HCT116 (cell line): ENCODE measurements at regions not wholly inside any gene's neighbourhood (a gene's known extent, or its start where the extent isn't known, plus 50 kb on each side); places are given as distances from the start of the nearest gene placed in this dataset.

Source experiments
- ATAC-seq: fragments of 200-7000 bp; cut with Tn5 transposase; 2 replicates; pipeline ENCODE4 v1.9.1; 2020; ENCODE audit warnings: mild to moderate bottlenecking, moderate library complexity
- BruUV-seq: library from RNA; stranded (reverse); fragments of 400-500 nt; replicated peaks from 2 replicates; lab custom pipeline; 2021; lab: Mats Ljungman, UMichigan
- CTCF ChIA-PET: fragments of 300-600 bp; sonication (Branson Sonifier 250); formaldehyde crosslinking; loops from one replicate; lab custom pipeline; 2021; ENCODE audit warnings: antibody characterized with exemption; lab: Charles Lee
- POLR2A ChIA-PET: fragments of 300-600, 350-600 bp; sonication (Branson Sonifier 250); formaldehyde crosslinking; loops from one replicate; lab custom pipeline; 2021; ENCODE audit warnings: antibody characterized with exemption; lab: Charles Lee
- RAD21 ChIA-PET, 2 experiments: fragments of 300-600 bp; sonication (Branson Sonifier 250); formaldehyde crosslinking; loops; one replicate each; lab custom pipeline; 2023; ENCODE audit warnings: low total read pairs in 2 of 2; ENCODE audit not compliant: uncharacterized antibody in 2 of 2, unreplicated experiment in 2 of 2, low non-redundant PET in 1 of 2; lab: Charles Lee
- DNase-seq: peaks from one replicate; pipeline ENCODE4 v3.0.0-alpha.2; 2010; ENCODE audit warnings: low read depth, low spot score
- H2AFZ ChIP-seq: fragments of 200-600 bp; shearing (Covaris generic), sonication (generic); 2 replicates; pipeline ENCODE4 v1.6.1; 2017; ENCODE audit warnings: low read depth, mixed run types, mixed read lengths, antibody characterized with exemption, low read length; ENCODE audit not compliant: poor library complexity, severe bottlenecking
- H3K27ac ChIP-seq: 2 replicates; pipeline ENCODE4 v1.5.1; 2012; ENCODE audit warnings: low read depth, low read length
- H3K27me3 ChIP-seq: fragments of 200-600 bp; sonication (generic); 2 replicates; pipeline ENCODE4 v1.6.1; 2016; ENCODE audit warnings: mixed run types, low read length, mixed read lengths; ENCODE audit not compliant: insufficient read depth
- H3K36me3 ChIP-seq, 2 experiments: fragments of 200-500 bp in 1 of 2; fragments of 200-600 bp in 1 of 2; sonication (Bioruptor generic) in 1 of 2; sonication (generic) in 1 of 2; 2 replicates each; pipeline versions ENCODE4 v1.5.1 to v1.6.1; 2014 to 2016; ENCODE audit warnings: low read length in 2 of 2, inconsistent platforms in 1 of 2, mixed read lengths in 1 of 2, mixed run types in 1 of 2; ENCODE audit not compliant: insufficient read depth in 2 of 2, control insufficient read depth in 1 of 2
- H3K4me1 ChIP-seq, 2 experiments: fragments of 200-600 bp in 1 of 2; sonication (generic) in 1 of 2; 2 replicates each; pipeline versions ENCODE4 v1.5.1 to v1.6.1; 2012 to 2017; ENCODE audit warnings: low read length in 2 of 2, inconsistent platforms in 1 of 2, mild to moderate bottlenecking in 1 of 2, mixed read lengths in 1 of 2, mixed run types in 1 of 2, moderate library complexity in 1 of 2; ENCODE audit not compliant: insufficient read depth in 2 of 2, control insufficient read depth in 1 of 2
- H3K4me2 ChIP-seq: fragments of 200-600 bp; sonication (generic); 2 replicates; pipeline ENCODE4 v1.6.1; 2017; ENCODE audit warnings: mixed run types, low read length, mixed read lengths
- H3K4me3 ChIP-seq, 2 experiments: fragments of 200-600 bp in 1 of 2; sonication (generic) in 1 of 2; replicated peaks in 1 of 2; 2 replicates each; pipeline ENCODE4 v1.5.1; 2011 to 2016; ENCODE audit warnings: low read length in 2 of 2, control low read depth in 1 of 2, low read depth in 1 of 2, mild to moderate bottlenecking in 1 of 2, mixed read lengths in 1 of 2, mixed run types in 1 of 2
- H3K79me2 ChIP-seq: fragments of 200-600 bp; sonication (generic); 2 replicates; pipeline ENCODE4 v1.6.1; 2017; ENCODE audit warnings: mild to moderate bottlenecking, mixed run types, low read length, moderate library complexity, mixed read lengths; ENCODE audit not compliant: insufficient read depth
- H3K9ac ChIP-seq: fragments of 200-600 bp; sonication (generic); 2 replicates; pipeline ENCODE4 v1.6.1; 2016; ENCODE audit warnings: low read length, mixed read lengths
- H3K9me2 ChIP-seq: fragments of 200-600 bp; sonication (generic), shearing (Covaris generic); 2 replicates; pipeline ENCODE4 v1.6.1; 2017; ENCODE audit warnings: mixed run types, mild to moderate bottlenecking, moderate library complexity; ENCODE audit not compliant: insufficient read depth
- H3K9me3 ChIP-seq, 2 experiments: fragments of 200-500 bp in 1 of 2; fragments of 200-600 bp in 1 of 2; sonication (Bioruptor generic) in 1 of 2; sonication (generic) in 1 of 2; 2 replicates each; pipeline ENCODE4 v1.6.1; 2014 to 2017; ENCODE audit warnings: low read length in 2 of 2, mixed read lengths in 2 of 2, inconsistent platforms in 1 of 2, low read depth in 1 of 2, mild to moderate bottlenecking in 1 of 2, mixed run types in 1 of 2, moderate library complexity in 1 of 2; ENCODE audit not compliant: control insufficient read depth in 1 of 2, insufficient read depth in 1 of 2
- H4K20me1 ChIP-seq: fragments of 200-600 bp; sonication (generic), shearing (Covaris generic); 2 replicates; pipeline ENCODE4 v1.6.1; 2017; ENCODE audit warnings: mixed run types, mild to moderate bottlenecking, moderate library complexity; ENCODE audit not compliant: insufficient read depth
- CEBPB ChIP-seq: IDR thresholded peaks from 2 replicates; pipeline ENCODE4 v1.6.1; 2012; ENCODE audit warnings: low read depth
- CTCF ChIP-seq, 3 experiments: fragments of 200-600 bp in 1 of 3; sonication (generic) in 1 of 3; IDR thresholded peaks in 2 of 3; conservative IDR thresholded peaks in 1 of 3; 2 replicates each; pipeline ENCODE4 v1.5.1; 2012 to 2017; ENCODE audit warnings: low read depth in 2 of 3, low read length in 2 of 3, antibody characterized with exemption in 1 of 3, borderline replicate concordance in 1 of 3, control low read depth in 1 of 3, mild to moderate bottlenecking in 1 of 3, mixed read lengths in 1 of 3, mixed run types in 1 of 3, moderate library complexity in 1 of 3; ENCODE audit not compliant: insufficient read depth in 1 of 3
- EGR1 ChIP-seq: IDR thresholded peaks from 2 replicates; pipeline ENCODE4 v1.6.1; 2012; ENCODE audit warnings: low read depth
- ELF1 ChIP-seq: IDR thresholded peaks from 2 replicates; pipeline ENCODE4 v1.6.1; 2012; ENCODE audit warnings: low read depth, borderline replicate concordance
- EZH2 ChIP-seq: fragments of 200-600 bp; sonication (generic); IDR thresholded peaks from 2 replicates; pipeline ENCODE4 v1.6.1; 2017; ENCODE audit warnings: antibody characterized with exemption, mixed run types
- EZH2phosphoT487 ChIP-seq: fragments of 200-600 bp; IDR thresholded peaks from 2 replicates; pipeline ENCODE4 v1.6.1; 2018; ENCODE audit warnings: antibody characterized with exemption, borderline replicate concordance
- FOSL1 ChIP-seq: IDR thresholded peaks from 2 replicates; pipeline ENCODE4 v1.6.1; 2012; ENCODE audit warnings: low read depth
- JUND ChIP-seq: IDR thresholded peaks from 2 replicates; pipeline ENCODE4 v1.6.1; 2012
- MAX ChIP-seq: IDR thresholded peaks from 2 replicates; pipeline ENCODE4 v1.6.1; 2012
- POLR2AphosphoS5 ChIP-seq: IDR thresholded peaks from 2 replicates; pipeline ENCODE4 v1.6.1; 2011; ENCODE audit warnings: mild to moderate bottlenecking, low read depth, low read length, moderate library complexity
- RAD21 ChIP-seq: IDR thresholded peaks from 2 replicates; pipeline ENCODE4 v1.6.1; 2012; ENCODE audit warnings: low read depth, mild to moderate bottlenecking
- SIN3A ChIP-seq: IDR thresholded peaks from 2 replicates; pipeline ENCODE4 v1.6.1; 2012; ENCODE audit warnings: low read depth
- SRF ChIP-seq: IDR thresholded peaks from 2 replicates; pipeline ENCODE4 v1.6.1; 2012; ENCODE audit warnings: low read depth
- TCF7L2 ChIP-seq: IDR thresholded peaks from 2 replicates; pipeline ENCODE4 v1.7.0; 2011; ENCODE audit warnings: borderline replicate concordance, inconsistent platforms; ENCODE audit not compliant: insufficient read depth, insufficient read length; ENCODE audit errors: extremely low read depth
- YY1 ChIP-seq: IDR thresholded peaks from 2 replicates; pipeline ENCODE4 v1.6.1; 2011; ENCODE audit warnings: low read length, low read depth, moderate library complexity, mild to moderate bottlenecking; ENCODE audit not compliant: insufficient replicate concordance; ENCODE audit errors: extremely low read depth
- ZBTB33 ChIP-seq: IDR thresholded peaks from 2 replicates; pipeline ENCODE4 v1.6.1; 2011; ENCODE audit warnings: mild to moderate bottlenecking, low read length, moderate library complexity; ENCODE audit not compliant: insufficient replicate concordance; ENCODE audit errors: extremely low read depth
- ZNF274 ChIP-seq: fragments of 200-500 bp; sonication (Bioruptor generic); IDR thresholded peaks from 2 replicates; pipeline ENCODE4 v1.6.1; 2014; ENCODE audit warnings: mild to moderate bottlenecking, low read depth, low read length, inconsistent platforms
- intact Hi-C: fragments of 100-400 bp; cut with micrococcal nuclease; formaldehyde crosslinking; loops from 2 replicates; pipeline ENCODE4 v1.10.0; 2022

- ATAC-seq, result no peak
- H3K9me3 ChIP-seq, result no peaks in the 10 kb centered on the region
- H4K20me1 ChIP-seq, result no peaks in the 10 kb centered on the region
- no peak overlapping the region for H3K4me2 ChIP-seq
- no peaks in the 10 kb centered on the region for H3K36me3 ChIP-seq
- no peaks in the 10 kb centered on the region for H3K9me2 ChIP-seq
- intact Hi-C loops, result no loop called here
- TF ChIP-seq EGR1 (no peak), TCF7L2 (no peak), SIN3A (no peak), EZH2phosphoT487 (no peak), JUND (no peak), YY1 (no peak)
- ChIA-PET CTCF (no interaction called here), POLR2A (no interaction called here), RAD21 (no interaction called here)
- no peaks in the 10 kb centered on the region for H3K79me2 ChIP-seq
- no peak overlapping the region for H3K27ac ChIP-seq
- no peak for DNase-seq
- no peak overlapping the region for H3K9ac ChIP-seq
- H3K4me3 ChIP-seq, result no peak overlapping the region
- no TSS peak for BruUV-seq
- no peaks in the 10 kb centered on the region for H3K4me1 ChIP-seq
- H2AFZ ChIP-seq, result no peak overlapping the region
- H3K27me3 ChIP-seq, result no peaks in the 10 kb centered on the region
Measured at GRCh38 chr13:47252627-47253026, 355.8 kb upstream of the HTR2A start.

- no peak overlapping the region for H3K4me2 ChIP-seq
- no peaks in the 10 kb centered on the region for H3K27me3 ChIP-seq
- no peak for TF ChIP-seq RAD21
- no peak for TF ChIP-seq CEBPB
- no peak for TF ChIP-seq MAX
- no peak for TF ChIP-seq JUND
- TF ChIP-seq ZBTB33, result no peak
- TF ChIP-seq SRF, result no peak
- TF ChIP-seq TCF7L2, result no peak
- TF ChIP-seq ZNF274, result no peak
- no peak for TF ChIP-seq POLR2AphosphoS5
- no peak for TF ChIP-seq YY1
- no peak for TF ChIP-seq EZH2
- TF ChIP-seq EGR1, result no peak
- no peak for TF ChIP-seq CTCF (IDR thresholded peaks at IDR 0.05 in 2 of 3, conservative IDR thresholded peaks at IDR 0.05 in 1 of 3; ENCODE audit: borderline replicate concordance in 1 of 3, insufficient read depth in 1 of 3, low read depth in 2 of 3, low read length in 2 of 3)
- no peak for TF ChIP-seq ELF1
- TF ChIP-seq SIN3A, result no peak
- TF ChIP-seq FOSL1, result no peak
- no peaks in the 10 kb centered on the region for H3K9me3 ChIP-seq
- H3K36me3 ChIP-seq, result no peaks in the 10 kb centered on the region
- DNase-seq (no peak), ATAC-seq (no peak)
- no peak overlapping the region for H3K4me3 ChIP-seq
- no peak overlapping the region for H3K27ac ChIP-seq
- no peaks in the 10 kb centered on the region for H4K20me1 ChIP-seq
- intact Hi-C loops, result no loop called here
- BruUV-seq, result no TSS peak
- no peak overlapping the region for H3K9ac ChIP-seq
- no peak overlapping the region for H2AFZ ChIP-seq
- POLR2A ChIA-PET, result no interaction called here
- no peaks in the 10 kb centered on the region for H3K9me2 ChIP-seq
- no peaks in the 10 kb centered on the region for H3K79me2 ChIP-seq
- RAD21 ChIA-PET, result no interaction called here
- CTCF ChIA-PET, result no interaction called here
- H3K4me1 ChIP-seq, result no peaks in the 10 kb centered on the region
Measured at GRCh38 chr13:47251771-47252170, 354.9 kb upstream of the HTR2A start.
